K562 (cell line): ENCODE measurements at regions not wholly inside any gene's neighbourhood (a gene's known extent, or its start where the extent isn't known, plus 50 kb on each side); places are given as distances from the start of the nearest gene placed in this dataset.

Source experiments
- ATAC-seq: fragments of 200-7000 bp; cut with Tn5 transposase; 3 replicates; pipeline ENCODE4 v1.9.1; 2020; ENCODE audit warnings: moderate library complexity
- BruUV-seq: library from RNA; stranded (reverse); fragments of 400-500 nt; replicated peaks from 2 replicates; lab custom pipeline; 2021; lab: Mats Ljungman, UMichigan
- CTCF ChIA-PET: fragments of 300-600 bp; formaldehyde crosslinking; extraction: SDS; loops from one replicate; lab custom pipeline; 2021; ENCODE audit warnings: low intra/inter-chr PET ratio; lab: Yijun Ruan, JAX
- POLR2A ChIA-PET: fragments of 300-600, 350-650 bp; sonication (Branson Sonifier 250); formaldehyde crosslinking; extraction: SDS; loops from one replicate; lab custom pipeline; 2021; ENCODE audit warnings: antibody characterized with exemption, inconsistent platforms; lab: Yijun Ruan, JAX
- DNase-seq, 4 experiments: peaks; one replicate each; pipeline versions ENCODE4 v3.0.0 to v3.0.0-alpha.2; 2011 to 2018; ENCODE audit warnings: low spot score in 3 of 4, mixed read lengths in 3 of 4; ENCODE audit errors: extremely low read depth in 1 of 4
- FAIRE-seq: peaks from 2 replicates; lab custom pipeline; 2011; peaks lifted over from hg19 to GRCh38; lab: Jason Lieb, UNC
- H2AFZ ChIP-seq: 2 replicates; pipeline ENCODE4 v1.6.0; 2011; ENCODE audit warnings: low read depth, low read length, control low read depth, inconsistent platforms
- H3K27ac ChIP-seq: fragments of 200-600 bp; 3 replicates; pipeline ENCODE4 v1.8.0; 2011; ENCODE audit warnings: low read depth, mild to moderate bottlenecking, control low read depth, inconsistent platforms, low read length, moderate library complexity, mixed read lengths; ENCODE audit errors: extremely low read depth
- H3K27me3 ChIP-seq, 2 experiments: fragments of 300-600 bp in 1 of 2; 2 replicates in 1 of 2; 3 replicates in 1 of 2; pipeline versions ENCODE4 v1.6.0 to v1.8.0; 2011; ENCODE audit warnings: inconsistent platforms in 2 of 2, low read length in 2 of 2, mild to moderate bottlenecking in 1 of 2, mixed read lengths in 1 of 2, moderate library complexity in 1 of 2; ENCODE audit not compliant: control insufficient read depth in 2 of 2, insufficient read depth in 2 of 2
- H3K36me3 ChIP-seq: fragments of 300-600 bp; 3 replicates; pipeline ENCODE4 v1.8.0; 2011; ENCODE audit warnings: mild to moderate bottlenecking, low read length, inconsistent platforms; ENCODE audit not compliant: control insufficient read depth, insufficient read depth
- H3K4me1 ChIP-seq, 2 experiments: fragments of 200-600 bp in 1 of 2; replicated peaks in 1 of 2; 2 replicates in 1 of 2; 3 replicates in 1 of 2; pipeline versions ENCODE4 v1.5.1 to v1.8.0; 2011; ENCODE audit warnings: inconsistent platforms in 2 of 2, low read length in 2 of 2, mild to moderate bottlenecking in 1 of 2, mixed read lengths in 1 of 2, moderate library complexity in 1 of 2; ENCODE audit not compliant: control insufficient read depth in 2 of 2, insufficient read depth in 2 of 2
- H3K4me2 ChIP-seq: 2 replicates; pipeline ENCODE4 v1.6.1; 2011; ENCODE audit warnings: low read length, control low read depth, inconsistent platforms, mixed read lengths; ENCODE audit not compliant: insufficient read depth
- H3K4me3 ChIP-seq: fragments of 200-600 bp; sonication (generic), shearing (Covaris generic); 2 replicates; pipeline ENCODE4 v1.5.1; 2016; ENCODE audit warnings: control low read depth, inconsistent platforms
- H3K79me2 ChIP-seq: fragments of 200-600 bp; 3 replicates; pipeline ENCODE4 v1.8.0; 2011; ENCODE audit warnings: low read length, inconsistent platforms; ENCODE audit not compliant: control insufficient read depth, insufficient read depth
- H3K9ac ChIP-seq, 2 experiments: 2 replicates each; pipeline versions ENCODE4 v1.6.0 to v1.6.1; 2011; ENCODE audit warnings: low read depth in 2 of 2, low read length in 2 of 2, control low read depth in 1 of 2, inconsistent platforms in 1 of 2, mild to moderate bottlenecking in 1 of 2, mixed read lengths in 1 of 2; ENCODE audit not compliant: insufficient read depth in 1 of 2
- H3K9me1 ChIP-seq: one replicate; pipeline ENCODE4 v1.6.0; 2011; ENCODE audit warnings: inconsistent platforms, mild to moderate bottlenecking, low read length, moderate library complexity; ENCODE audit not compliant: control insufficient read depth, insufficient read depth
- H3K9me3 ChIP-seq: replicated peaks from 2 replicates; pipeline ENCODE4 v1.5.1; 2011; ENCODE audit warnings: low read depth, low read length, inconsistent platforms; ENCODE audit not compliant: control insufficient read depth, insufficient read depth
- H4K20me1 ChIP-seq: replicated peaks from 2 replicates; pipeline ENCODE4 v1.6.1; 2011; ENCODE audit warnings: low read length, inconsistent platforms, mixed read lengths; ENCODE audit not compliant: control insufficient read depth, insufficient read depth
- ARID2 ChIP-seq: fragments of 450-650 bp; IDR thresholded peaks from 2 replicates; pipeline ENCODE4 v1.6.1; 2017; ENCODE audit warnings: antibody characterized with exemption, mild to moderate bottlenecking
- CREM ChIP-seq: IDR thresholded peaks from 2 replicates; pipeline ENCODE4 v1.6.1; 2014; ENCODE audit warnings: antibody characterized with exemption, low read depth
- HCFC1 ChIP-seq: IDR thresholded peaks from 2 replicates; pipeline ENCODE4 v1.6.1; 2012; ENCODE audit warnings: low read depth, low read length, improper control_type of control experiment
- MTA1 ChIP-seq: fragments of 450-650 bp; IDR thresholded peaks from 2 replicates; pipeline ENCODE4 v1.6.1; 2017; ENCODE audit warnings: borderline replicate concordance
- MTA3 ChIP-seq: fragments of 450-650 bp; formaldehyde crosslinking; IDR thresholded peaks from 2 replicates; pipeline ENCODE4 v1.6.1; 2017; ENCODE audit warnings: mild to moderate bottlenecking, borderline replicate concordance
- PHF8 ChIP-seq: fragments of 200-600 bp; sonication (generic); IDR thresholded peaks from 2 replicates; pipeline ENCODE4 v1.6.1; 2012; ENCODE audit warnings: mixed run types, mild to moderate bottlenecking, inconsistent platforms, low read length, moderate library complexity, borderline replicate concordance
- POLR2G ChIP-seq: fragments of 200-400 bp; formaldehyde crosslinking; IDR thresholded peaks from 2 replicates; pipeline ENCODE4 v1.6.1; 2017; ENCODE audit warnings: low read depth, mild to moderate bottlenecking, antibody characterized with exemption, low read length, moderate library complexity
- POU5F1 ChIP-seq: fragments of 150-350 bp; IDR thresholded peaks from 2 replicates; pipeline ENCODE4 v1.6.1; 2014; ENCODE audit warnings: borderline replicate concordance, low read length, low read depth, mild to moderate bottlenecking; ENCODE audit not compliant: partially characterized antibody
- RBM15 ChIP-seq: fragments of 200-400 bp; formaldehyde crosslinking; IDR thresholded peaks from 2 replicates; pipeline ENCODE4 v1.6.1; 2018; ENCODE audit warnings: mild to moderate bottlenecking, low read length, moderate library complexity; ENCODE audit not compliant: insufficient read depth
- SETDB1 ChIP-seq: IDR thresholded peaks from one replicate; pipeline ENCODE4 v1.6.1; 2012; ENCODE audit warnings: low read length, control low read depth, inconsistent platforms
- THRAP3 ChIP-seq: fragments of 450-650 bp; IDR thresholded peaks from 2 replicates; pipeline ENCODE4 v1.6.1; 2016; ENCODE audit warnings: mild to moderate bottlenecking, inconsistent platforms, borderline replicate concordance
- ZFP1 ChIP-seq: fragments of 450-650 bp; formaldehyde crosslinking; IDR thresholded peaks from 2 replicates; pipeline ENCODE4 v1.4.0; 2020; ENCODE audit warnings: mild to moderate bottlenecking, mixed read lengths
- ZNF79 ChIP-seq: fragments of 250-450 bp; sonication (Bioruptor Pico); IDR thresholded peaks from 2 replicates; pipeline ENCODE4 v1.4.0; 2020; ENCODE audit warnings: low read depth, mild to moderate bottlenecking, moderate library complexity
- WGBS: fragments of 100-300 bp; shearing (Covaris generic); methylation state at CpG from one replicate; pipeline ENCODE4 v1.1.6; 2016; ENCODE audit warnings: low coverage, mixed read lengths; ENCODE audit not compliant: insufficient coverage; ENCODE audit errors: missing lambda C conversion rate; 5-methylcytosine and 5-hydroxymethylcytosine counted together
- in situ Hi-C: fragments of 300-500 bp; cut with MboI; formaldehyde crosslinking; loops from 4 replicates; pipeline ENCODE4 v1.15.0; 2018; ENCODE audit warnings: inconsistent platforms, mixed read lengths
- intact Hi-C: fragments of 100-400 bp; cut with micrococcal nuclease; formaldehyde crosslinking; loops from 2 replicates; pipeline ENCODE4 v1.14.2; 2022
- TF ChIP-seq, protein P1 (sequence below): IDR thresholded peaks from 2 replicates; pipeline ENCODE4 v1.6.1; 2014; ENCODE audit warnings: antibody characterized with exemption
- TF ChIP-seq, protein P2 (sequence below): sonication (generic); formaldehyde crosslinking; IDR thresholded peaks from 2 replicates; pipeline ENCODE4 v1.8.0; 2022; ENCODE audit warnings: missing genetic modification reagents, mild to moderate bottlenecking, moderate library complexity, borderline replicate concordance

DNA sequence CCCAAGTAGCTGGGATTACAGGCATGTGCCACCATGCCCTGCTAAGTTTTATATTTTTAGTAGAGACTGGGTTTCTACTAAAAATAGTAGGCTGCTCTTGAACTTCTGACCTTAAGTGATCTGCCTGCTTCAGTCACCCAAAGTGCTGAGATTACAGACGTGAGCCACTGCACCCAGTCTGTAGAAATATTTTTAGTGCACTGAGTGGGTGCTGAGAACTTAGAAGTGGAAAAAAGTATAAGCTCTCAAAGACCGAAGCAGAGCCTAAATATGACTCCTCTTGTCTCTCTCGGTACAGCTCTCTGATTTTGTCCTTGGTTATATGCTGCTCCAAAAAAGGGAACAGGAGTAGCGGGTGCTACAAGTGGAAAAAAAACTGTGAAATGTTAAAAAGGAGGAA is 353.8 kb upstream of the IZUMO3 start:
- BruUV-seq: no TSS peak
- Histone ChIP-seq H3K36me3 (no peaks in the 10 kb centered on the region), H3K4me3 (no peak overlapping the region), H3K4me2 (no peak overlapping the region), H3K9me3 (no peaks in the 10 kb centered on the region), H3K27ac (no peak overlapping the region), H2AFZ (no peak overlapping the region), H3K9me1 (no peaks in the 10 kb centered on the region), H3K4me1 (no peaks in the 10 kb centered on the region), H3K9ac (no peak overlapping the region), H4K20me1 (no peaks in the 10 kb centered on the region), H3K79me2 (no peaks in the 10 kb centered on the region), H3K27me3 (no peaks in the 10 kb centered on the region)
- ATAC-seq (no peak), DNase-seq (no peak), FAIRE-seq (no peak)
- no peak for TF ChIP-seq MTA3
- ChIA-PET POLR2A (no interaction called here), CTCF (no interaction called here)
- WGBS: no CpG with 5 or more reads among the region's 4 CpGs
- intact Hi-C loops (no loop called here), in situ Hi-C loops (no loop called here)

DNA sequence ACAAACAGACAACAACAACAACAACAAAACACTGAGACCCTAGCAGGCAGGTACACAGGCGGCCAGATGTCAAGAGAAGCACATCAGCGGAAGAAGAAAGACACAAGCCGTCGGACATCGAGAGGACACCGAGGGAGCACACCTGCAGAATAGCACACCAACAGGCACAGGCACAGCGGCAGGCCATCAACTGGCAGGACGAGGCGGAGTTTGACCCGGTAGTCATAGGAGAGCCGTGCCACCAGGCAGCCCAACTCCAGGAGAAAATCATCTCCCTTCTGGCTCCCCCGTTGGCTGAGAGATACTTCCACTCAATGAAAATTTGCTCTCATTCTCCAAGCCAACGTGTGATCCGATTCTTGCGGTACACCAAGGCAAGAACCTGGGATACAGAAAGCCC is 352.1 kb upstream of the IZUMO3 start:
- no peaks in the 10 kb centered on the region for H3K4me1 ChIP-seq
- no CpG with 5 or more reads among the region's 15 CpGs for WGBS
- no peak for DNase-seq
- BruUV-seq: no TSS peak
- H3K27me3 ChIP-seq: no peaks in the 10 kb centered on the region
- no peaks in the 10 kb centered on the region for H3K9me3 ChIP-seq
- no peak overlapping the region for H3K4me3 ChIP-seq
- no peaks in the 10 kb centered on the region for H3K79me2 ChIP-seq
- in situ Hi-C loops: no loop called here
- no peak overlapping the region for H2AFZ ChIP-seq
- H4K20me1 ChIP-seq: no peaks in the 10 kb centered on the region
- no peaks in the 10 kb centered on the region for H3K9me1 ChIP-seq
- H3K27ac ChIP-seq: no peak overlapping the region
- TF ChIP-seq ZNF79 (CRISPR knock-in tag): no peak
- TF ChIP-seq THRAP3: no peak
- TF ChIP-seq CREM: no peak
- no peak for TF ChIP-seq ARID2
- TF ChIP-seq PHF8: no peak
- no peak for TF ChIP-seq SETDB1
- TF ChIP-seq, protein P1, sequence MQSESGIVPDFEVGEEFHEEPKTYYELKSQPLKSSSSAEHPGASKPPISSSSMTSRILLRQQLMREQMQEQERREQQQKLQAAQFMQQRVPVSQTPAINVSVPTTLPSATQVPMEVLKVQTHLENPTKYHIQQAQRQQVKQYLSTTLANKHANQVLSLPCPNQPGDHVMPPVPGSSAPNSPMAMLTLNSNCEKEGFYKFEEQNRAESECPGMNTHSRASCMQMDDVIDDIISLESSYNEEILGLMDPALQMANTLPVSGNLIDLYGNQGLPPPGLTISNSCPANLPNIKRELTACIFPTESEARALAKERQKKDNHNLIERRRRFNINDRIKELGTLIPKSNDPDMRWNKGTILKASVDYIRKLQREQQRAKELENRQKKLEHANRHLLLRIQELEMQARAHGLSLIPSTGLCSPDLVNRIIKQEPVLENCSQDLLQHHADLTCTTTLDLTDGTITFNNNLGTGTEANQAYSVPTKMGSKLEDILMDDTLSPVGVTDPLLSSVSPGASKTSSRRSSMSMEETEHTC: no peak
- no peak for TF ChIP-seq POU5F1
- TF ChIP-seq MTA1: no peak
- no peak for TF ChIP-seq RBM15
- TF ChIP-seq HCFC1: no peak
- TF ChIP-seq POLR2G: no peak
- no peak for TF ChIP-seq ZFP1 (CRISPR knock-in tag)
- TF ChIP-seq, protein P2, sequence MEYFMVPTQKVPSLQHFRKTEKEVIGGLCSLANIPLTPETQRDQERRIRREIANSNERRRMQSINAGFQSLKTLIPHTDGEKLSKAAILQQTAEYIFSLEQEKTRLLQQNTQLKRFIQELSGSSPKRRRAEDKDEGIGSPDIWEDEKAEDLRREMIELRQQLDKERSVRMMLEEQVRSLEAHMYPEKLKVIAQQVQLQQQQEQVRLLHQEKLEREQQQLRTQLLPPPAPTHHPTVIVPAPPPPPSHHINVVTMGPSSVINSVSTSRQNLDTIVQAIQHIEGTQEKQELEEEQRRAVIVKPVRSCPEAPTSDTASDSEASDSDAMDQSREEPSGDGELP (CRISPR knock-in tag): no peak
- no peaks in the 10 kb centered on the region for H3K36me3 ChIP-seq
- intact Hi-C loops: no loop called here
- no peak overlapping the region for H3K4me2 ChIP-seq
- CTCF ChIA-PET: no interaction called here
- POLR2A ChIA-PET: no interaction called here
- ATAC-seq: no peak
- no peak for FAIRE-seq
- H3K9ac ChIP-seq: no peak overlapping the region
